A204.1 (cell line): ENCODE measurements at regions not wholly inside any gene's neighbourhood (a gene's known extent, or its start where the extent isn't known, plus 50 kb on each side); places are given as distances from the start of the nearest gene placed in this dataset.

Experiments
- FAIRE-seq: peaks from 2 replicates; lab custom pipeline; 2012; peaks lifted over from hg19 to GRCh38; lab: Jason Lieb, UNC

- no peak for FAIRE-seq
These were observed 305.9 kb upstream of the ARGLU1 start for GRCh38 chr13:106873810-106874209.

- FAIRE-seq = no peak
These were observed 299.3 kb upstream of the ARGLU1 start for GRCh38 chr13:106867249-106867648.

GRCh38 chr13:106865716-106866440 is 297.9 kb upstream of the ARGLU1 start:
- FAIRE-seq = no peak

DNA sequence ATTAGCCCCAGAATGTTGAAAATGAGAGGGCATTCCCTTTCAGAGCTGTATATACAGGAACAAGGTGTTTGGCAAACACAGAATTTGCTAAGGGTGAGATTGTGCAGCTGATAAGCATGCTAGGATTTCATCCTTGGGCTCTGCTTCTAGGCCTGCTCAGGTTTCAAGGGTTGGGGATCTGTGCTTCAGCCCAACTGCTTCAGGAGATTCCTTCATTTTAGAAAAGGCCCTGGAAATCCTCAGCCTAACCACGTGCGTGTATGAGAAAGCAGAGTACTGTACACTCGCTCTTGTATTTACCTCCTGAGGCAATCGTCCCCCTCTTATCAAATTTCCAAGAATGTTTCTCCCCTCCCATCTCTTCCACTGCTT is 291.6 kb upstream of the ARGLU1 start:
- no peak for FAIRE-seq

GRCh38 chr13:106858903-106859532 is 291.1 kb upstream of the ARGLU1 start:
- FAIRE-seq = no peak

DNA sequence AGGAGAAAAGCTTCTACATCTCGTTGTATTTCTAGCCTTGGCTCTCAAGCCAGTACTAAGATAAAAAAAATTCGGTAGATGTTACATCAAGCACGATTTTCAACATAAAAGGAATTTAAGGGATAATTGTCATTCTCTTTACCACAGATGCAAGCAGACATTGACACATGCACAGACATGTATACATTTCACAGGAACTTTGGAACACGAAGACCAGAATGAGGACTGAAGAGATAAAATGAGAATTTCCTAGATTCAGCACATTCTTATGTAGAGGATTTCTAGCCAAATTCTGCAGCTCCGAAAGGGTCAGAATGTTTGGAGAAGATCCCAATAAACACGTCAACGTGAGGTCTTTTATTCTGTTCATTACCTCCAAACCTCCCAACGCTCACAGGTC is 284.5 kb upstream of the ARGLU1 start:
- no peak for FAIRE-seq

DNA sequence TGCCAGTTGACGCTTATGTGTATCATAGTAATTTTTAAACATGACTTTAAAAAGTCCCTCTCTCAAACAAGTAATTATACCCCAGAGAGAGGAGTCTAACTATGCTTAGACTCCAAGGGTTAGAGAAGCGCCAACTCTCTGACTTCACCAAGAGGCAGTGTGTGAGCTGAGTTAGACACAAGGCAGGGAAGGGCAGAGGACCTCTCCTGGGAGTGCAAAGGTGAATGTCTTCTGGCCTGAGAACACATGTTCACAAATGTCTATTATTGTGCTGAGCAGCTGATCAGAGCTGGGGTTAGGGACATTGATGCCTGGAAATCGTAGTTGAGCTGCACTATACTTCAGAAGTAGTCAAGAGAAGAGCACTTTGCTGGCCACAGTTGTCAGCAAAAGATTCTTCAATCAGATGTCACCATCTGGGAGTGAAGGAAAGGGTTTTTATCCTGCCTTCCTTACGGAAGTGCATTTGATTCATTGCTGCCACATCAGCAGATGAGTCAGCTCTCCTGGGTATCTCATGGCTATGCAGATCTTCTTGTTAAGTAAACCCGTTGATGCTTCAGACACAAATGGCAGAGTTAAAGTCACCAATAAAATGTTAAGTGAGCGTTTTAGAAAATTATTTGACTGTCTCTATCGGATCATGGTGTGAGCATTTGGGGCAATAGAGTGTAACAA is 283.2 kb upstream of the ARGLU1 start:
- FAIRE-seq = no peak

GRCh38 chr13:106846571-106847448 is 278.9 kb upstream of the ARGLU1 start:
- no peak for FAIRE-seq

- FAIRE-seq = no peak
These were observed 268.4 kb upstream of the ARGLU1 start for GRCh38 chr13:106836186-106836802.

DNA sequence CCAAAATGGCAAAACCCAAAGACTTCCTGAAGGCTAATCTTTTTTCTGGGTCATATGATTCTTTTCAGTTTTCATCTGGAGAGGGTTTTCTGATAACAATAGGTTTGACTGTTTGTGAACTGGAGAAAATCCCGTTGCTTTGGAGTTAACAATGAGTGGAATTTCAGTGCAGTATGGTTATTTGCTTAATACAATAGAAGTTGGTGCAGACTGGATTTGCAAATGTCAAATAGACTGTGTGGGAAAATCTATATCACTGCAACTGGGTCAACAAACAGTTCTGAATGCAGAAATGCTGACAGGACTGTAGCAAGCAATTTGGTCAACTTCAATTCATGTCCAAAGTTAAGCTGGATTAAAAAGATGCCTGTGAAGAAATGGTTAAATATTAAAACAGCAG is 267.5 kb upstream of the ARGLU1 start:
- FAIRE-seq = no peak

DNA sequence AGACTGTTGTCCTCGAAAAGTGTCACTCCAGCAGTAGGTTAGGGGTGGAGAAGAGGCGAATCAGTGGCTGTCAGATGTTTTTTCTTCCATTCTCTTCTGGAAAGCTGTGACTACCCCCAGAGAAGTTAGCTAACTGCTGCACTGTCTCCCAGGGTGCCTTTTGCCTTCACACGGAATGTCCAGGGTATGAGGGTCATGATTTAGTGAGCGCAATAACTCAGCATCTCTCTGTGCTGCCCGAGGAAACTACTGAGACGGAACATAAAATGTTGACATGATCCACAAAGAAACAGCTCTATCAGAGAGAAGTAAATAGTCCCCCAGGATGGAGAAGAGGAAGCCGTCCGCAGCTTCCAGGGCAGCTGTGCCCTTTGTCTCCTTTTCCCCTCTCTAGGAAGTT is 254.0 kb upstream of the ARGLU1 start:
- FAIRE-seq = no peak

- FAIRE-seq = no peak
These were observed 251.7 kb upstream of the ARGLU1 start for GRCh38 chr13:106819413-106820180.

DNA sequence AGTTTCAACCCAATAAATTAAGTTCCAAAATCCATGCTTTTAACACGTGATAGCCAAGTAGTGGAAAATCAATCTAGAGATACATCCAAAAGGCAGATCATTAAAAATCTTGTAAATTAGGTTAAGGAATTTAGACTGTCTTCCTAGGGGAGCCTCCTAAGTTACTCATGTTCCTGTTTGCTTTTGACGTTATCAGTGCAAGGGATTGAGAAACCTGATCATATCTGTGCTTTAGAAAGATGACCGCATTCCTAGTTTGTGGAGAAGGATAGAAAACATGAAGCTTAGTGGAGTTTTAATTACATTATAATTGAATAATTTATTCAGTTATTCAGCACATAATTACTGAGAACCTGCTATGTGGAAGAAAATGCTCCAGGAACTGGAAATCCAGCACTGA is 251.0 kb upstream of the ARGLU1 start:
- FAIRE-seq = no peak

- FAIRE-seq = no peak
These were observed 247.6 kb upstream of the ARGLU1 start for GRCh38 chr13:106815545-106815944.

DNA sequence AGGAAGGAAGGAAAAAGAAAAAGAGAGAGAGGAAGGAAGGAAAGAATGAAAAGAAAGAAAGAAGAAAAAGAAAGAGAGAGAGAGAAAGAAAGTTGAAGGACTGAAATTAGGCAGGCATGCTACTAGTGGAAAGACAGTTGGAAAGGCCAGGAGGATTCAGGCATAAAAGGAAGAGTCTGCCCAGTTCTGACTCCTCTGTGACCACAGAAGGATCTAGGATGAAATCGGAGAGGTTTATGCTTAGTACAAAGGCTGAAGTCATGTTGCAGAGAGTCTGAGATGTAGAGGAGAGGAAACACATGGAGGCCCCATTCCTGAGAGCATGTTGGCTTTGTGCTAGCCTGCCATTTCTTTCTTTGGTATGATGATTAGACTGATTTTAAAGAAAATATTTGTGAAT is 246.5 kb upstream of the ARGLU1 start:
- no peak for FAIRE-seq

DNA sequence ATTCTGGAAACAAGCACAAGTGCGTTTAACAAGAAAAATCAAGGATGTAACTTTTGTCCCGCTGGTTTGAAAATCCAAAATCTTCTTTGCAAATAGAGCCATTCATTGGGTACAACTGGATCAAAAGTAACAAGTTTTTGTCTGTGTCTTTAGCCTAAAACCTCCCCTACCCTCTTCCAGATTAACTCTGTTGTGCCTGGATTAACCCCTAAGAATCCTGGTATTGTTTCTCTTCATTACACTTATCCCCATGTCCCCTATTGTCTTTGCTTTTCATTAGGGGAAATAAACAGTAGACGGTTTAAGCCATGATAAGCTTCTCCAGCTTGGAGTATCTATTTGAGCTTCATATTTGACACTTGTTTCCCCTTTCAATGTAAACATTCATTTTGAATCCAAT is 242.1 kb upstream of the ARGLU1 start:
- no peak for FAIRE-seq

GRCh38 chr13:106804991-106805390 is 237.1 kb upstream of the ARGLU1 start:
- FAIRE-seq = no peak

GRCh38 chr13:106802917-106803316 is 235.0 kb upstream of the ARGLU1 start:
- FAIRE-seq = no peak

GRCh38 chr13:106799781-106800335 is 231.9 kb upstream of the ARGLU1 start:
- no peak for FAIRE-seq

DNA sequence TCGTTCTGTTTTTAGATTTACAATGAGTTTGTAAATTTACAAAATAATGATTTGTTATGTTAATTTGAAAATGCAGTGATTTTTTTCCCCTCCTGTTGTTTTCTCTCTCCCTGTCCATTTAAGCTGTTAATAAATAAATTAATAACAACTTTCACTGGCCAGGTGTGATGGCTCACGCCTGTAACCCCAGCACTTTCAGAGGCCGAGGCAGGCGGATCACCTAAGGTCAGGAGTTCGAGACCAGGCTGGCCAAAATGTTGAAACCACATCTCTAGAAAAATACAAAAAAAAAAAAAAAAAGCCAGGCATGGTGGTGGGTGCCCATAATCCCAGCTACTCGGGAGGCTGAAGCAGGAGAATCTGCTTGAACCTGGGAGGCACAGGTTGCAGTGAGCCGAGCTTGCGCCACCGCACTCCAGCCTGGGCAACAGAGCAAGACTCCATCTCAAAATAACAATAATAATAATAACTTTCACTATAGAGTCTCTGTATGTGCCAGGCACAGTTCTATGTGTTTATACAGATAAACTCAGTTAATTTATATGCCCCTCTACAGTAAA is 229.2 kb upstream of the ARGLU1 start:
- no peak for FAIRE-seq
